GM21717 (cell line): ENCODE measurements at regions not wholly inside any gene's neighbourhood (a gene's known extent, or its start where the extent isn't known, plus 50 kb on each side); places are given as distances from the start of the nearest gene placed in this dataset.

ENCODE experiments used
- ATAC-seq: cut with Tn5 transposase; IDR thresholded peaks from one replicate; pipeline ENCODE4 v1.9.1; 2021; ENCODE audit warnings: mild to moderate bottlenecking, moderate library complexity; ENCODE audit not compliant: unreplicated experiment

GRCh38 chr22:46087816-46088277 is 62.5 kb upstream of the PPARA start:
- no peak for ATAC-seq

- no peak for ATAC-seq
Observed at GRCh38 chr22:46088541-46089311, 61.6 kb upstream of the PPARA start.

DNA sequence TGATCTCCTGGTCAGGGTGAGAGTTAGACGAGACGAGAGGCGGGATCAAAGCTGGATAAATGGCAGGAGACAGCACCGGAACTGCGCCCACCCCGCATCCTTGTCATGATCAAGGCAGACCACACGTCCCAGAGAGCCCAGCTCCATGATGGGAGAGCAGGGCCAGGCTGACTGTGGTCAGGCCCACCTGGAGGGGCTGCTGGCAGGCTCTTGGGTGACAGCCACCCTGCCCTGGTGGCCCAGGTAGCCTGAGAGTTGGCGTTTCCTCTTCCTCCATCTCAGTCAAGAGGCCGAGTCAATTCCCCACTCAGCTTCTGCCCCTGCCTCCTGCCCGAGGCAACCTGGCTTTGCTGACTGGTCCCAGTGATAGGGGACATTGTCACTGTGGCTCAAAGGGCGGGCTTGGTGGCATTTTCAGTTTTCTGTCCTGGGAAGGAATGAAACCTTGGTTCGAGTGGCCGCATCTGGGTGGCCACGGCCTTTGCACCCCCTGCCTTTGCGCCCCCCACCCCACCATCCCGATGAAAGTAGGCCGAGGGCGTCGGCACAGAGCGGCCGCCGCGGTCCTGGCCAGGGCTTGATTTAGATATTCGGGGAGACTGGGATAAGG is 60.8 kb upstream of the PPARA start:
- ATAC-seq: no peak

DNA sequence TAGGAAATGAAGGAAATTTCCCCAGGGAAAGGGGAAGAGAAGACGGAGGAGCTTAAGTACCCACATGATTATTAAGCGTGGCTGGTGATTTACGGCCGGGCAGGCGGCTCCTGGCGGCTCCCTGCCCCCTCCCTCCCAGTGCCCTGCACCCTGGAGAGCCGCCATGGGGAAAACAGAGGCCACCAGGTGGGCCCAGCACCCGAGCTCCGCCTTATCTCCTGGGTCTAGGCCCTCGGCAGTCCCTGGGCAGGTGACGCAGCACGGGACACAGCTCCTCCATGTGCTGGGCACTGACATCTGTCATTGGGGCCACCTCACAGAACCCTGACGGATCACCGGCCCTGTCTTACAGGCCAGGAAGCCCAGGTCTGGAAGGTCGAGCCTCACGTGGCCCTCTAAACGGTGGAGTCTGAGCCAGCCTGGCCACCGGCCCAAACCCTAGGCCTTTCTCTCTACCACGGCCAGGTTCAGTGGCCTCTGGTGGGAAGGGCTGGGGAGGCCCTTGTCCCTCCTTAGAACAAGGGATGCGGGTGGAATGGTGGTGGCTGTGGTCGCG is 60.2 kb upstream of the PPARA start:
- no peak for ATAC-seq

DNA sequence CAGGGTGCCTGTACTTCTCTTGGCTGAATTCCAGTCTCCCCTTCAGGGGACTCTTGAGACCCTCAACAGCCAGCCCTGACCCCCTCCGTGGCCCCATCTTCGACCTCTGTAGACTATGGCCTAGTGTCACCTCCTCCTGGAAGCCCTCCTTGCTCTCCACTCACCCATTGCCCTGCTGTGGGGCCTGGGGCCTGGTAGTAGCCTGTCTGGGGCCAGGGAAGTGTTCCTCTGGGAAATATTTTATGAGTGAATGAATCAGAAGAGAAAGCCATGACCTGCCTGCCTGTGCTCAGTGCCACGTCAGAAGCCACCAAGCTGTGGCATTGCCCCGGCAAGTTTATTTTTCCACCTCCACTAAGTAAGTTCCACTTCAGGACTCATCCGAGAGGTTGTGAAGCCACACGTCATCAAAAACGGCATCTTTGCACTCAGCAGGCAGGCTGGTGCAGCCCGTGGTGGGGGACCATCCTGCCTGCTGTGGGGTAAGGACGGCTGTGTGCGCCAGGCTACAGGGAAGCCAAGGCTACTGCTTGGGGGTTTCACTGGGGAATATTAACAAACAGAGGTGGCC is 59.6 kb upstream of the PPARA start:
- ATAC-seq: no peak

DNA sequence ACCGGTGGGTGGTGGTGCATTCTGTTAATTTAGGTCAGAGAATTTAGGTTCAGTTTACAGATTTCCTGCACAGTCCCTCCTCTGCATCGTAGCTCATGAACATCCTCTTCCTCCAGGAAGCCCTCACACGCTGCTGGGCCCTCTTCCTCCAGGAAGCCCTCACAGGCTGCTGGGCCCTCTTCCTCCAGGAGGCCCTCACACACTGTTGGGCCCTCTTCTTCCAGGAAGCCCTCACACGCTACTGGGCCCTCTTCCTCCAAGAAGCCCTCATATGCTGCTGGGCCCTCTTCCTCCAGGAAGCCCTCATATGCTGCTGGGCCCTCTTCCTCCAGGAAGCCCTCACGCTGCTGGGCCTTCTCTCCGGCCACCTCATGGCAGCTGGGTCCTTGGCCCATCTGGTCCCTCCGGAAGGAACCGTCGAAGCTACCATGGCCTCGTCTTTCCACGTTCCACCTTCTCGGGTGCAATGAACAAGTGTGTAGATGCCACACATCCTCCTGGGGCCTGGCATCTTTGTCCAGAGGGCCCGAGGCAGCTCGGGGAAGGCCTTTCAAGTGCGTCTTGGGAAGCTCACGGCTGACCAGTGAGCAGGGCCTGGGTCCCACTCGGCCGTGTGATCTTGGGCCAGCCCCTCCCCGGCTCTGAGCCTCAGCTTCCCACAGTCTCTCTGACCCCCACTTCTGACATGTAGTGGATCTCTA is 58.9 kb upstream of the PPARA start:
- no peak for ATAC-seq

DNA sequence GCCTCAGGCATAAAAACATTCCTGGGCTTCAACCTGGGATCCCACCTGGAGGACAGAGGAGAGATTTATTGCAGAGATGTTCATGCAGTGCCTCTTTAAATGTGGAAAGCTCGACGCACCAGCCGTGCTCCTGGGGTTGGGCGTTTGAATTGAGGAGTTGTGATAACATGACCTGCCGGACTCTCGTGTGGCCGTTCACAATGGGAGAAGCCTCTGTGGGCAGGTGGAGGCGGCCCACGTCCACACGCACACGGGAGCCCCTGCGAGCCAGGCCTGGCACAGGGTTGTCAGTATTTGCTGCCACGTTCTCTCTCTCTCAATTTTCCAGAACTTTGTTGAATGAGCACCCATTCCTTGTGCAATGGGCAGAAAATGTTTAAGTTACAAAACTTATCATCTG is 58.3 kb upstream of the PPARA start:
- ATAC-seq: no peak

GRCh38 chr22:46092670-46093410 is 57.5 kb upstream of the PPARA start:
- ATAC-seq: no peak

DNA sequence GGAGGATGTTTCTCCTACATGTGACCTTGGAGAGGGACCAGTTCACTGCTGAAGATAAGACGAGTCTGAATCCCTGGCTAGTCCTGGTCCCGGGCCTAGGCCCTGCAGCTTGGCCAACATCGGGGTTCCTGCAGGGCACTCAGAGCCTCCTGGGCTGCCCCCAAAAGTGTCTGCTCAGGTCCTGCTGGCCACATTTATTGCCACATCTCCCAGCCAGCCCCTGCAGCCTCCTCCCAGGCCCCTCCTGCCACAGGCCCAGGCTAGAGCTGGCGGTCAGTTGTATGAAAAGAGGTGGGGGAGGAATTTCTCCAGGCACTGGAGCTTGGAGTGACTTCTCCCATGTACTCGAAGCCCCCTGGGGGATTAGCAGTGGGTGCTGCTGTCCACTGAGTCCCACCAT is 56.5 kb upstream of the PPARA start:
- ATAC-seq: no peak

GRCh38 chr22:46094676-46095075 is 55.6 kb upstream of the PPARA start:
- no peak for ATAC-seq

GRCh38 chr22:46096051-46096450 is 54.3 kb upstream of the PPARA start:
- no peak for ATAC-seq

DNA sequence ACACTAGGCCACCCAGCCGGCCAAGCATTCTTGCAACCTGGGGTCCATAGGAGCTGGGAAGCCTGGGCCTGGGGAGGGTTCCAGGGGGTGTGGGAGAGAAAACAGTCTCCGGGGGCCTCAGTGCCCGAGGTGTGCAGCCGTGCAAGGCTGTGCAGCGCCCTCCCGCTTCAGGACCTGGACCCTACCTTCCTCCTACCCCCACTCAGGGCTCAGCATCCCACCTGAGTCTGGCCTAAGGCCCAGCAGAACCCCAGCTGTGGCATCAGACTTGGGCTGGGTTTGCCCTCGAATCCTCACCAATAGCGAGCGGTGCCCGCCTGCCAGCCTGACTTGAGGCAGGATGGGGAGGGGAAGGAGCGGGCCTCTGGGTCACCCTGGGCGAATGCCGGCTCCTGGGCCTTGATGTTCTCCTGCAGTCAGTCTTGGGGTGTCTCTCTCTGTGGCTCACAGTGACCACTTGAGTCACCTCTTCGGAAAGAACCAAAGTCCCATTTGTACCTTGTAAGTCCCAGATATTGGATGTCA is 53.6 kb upstream of the PPARA start:
- ATAC-seq: no peak

DNA sequence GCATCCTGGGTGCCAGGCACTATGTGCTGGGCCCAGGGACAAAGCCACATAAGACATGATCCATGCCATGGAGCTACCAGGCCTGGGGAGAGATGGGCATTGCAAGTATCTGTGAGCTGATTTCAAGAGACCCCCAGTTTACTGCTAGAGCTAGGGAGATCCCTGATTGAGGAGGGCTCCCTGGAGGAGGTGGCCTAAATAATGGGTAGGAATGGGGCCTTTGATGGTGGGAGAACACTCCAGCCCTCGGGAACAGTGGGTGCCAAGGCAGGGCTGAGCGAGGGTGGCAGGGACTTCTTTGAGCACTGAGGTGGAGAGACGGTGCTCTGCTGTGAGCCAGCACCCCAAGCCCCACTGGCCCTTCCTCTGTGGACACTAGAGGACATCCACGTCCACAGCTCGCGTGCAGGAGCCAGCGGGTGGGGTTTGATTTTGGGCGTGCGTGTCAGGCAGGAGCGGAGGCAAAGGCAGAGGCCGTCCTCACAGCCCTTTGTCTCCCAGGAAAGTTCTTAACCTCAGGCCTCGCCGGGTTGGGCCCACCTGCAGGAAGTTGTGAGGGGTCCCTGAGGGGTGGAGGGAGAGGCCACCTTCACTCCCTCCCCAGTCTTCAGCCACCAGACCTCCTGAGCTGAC is 52.9 kb upstream of the PPARA start:
- ATAC-seq: no peak

GRCh38 chr22:46098525-46099475 is 51.5 kb upstream of the PPARA start:
- no peak for ATAC-seq

DNA sequence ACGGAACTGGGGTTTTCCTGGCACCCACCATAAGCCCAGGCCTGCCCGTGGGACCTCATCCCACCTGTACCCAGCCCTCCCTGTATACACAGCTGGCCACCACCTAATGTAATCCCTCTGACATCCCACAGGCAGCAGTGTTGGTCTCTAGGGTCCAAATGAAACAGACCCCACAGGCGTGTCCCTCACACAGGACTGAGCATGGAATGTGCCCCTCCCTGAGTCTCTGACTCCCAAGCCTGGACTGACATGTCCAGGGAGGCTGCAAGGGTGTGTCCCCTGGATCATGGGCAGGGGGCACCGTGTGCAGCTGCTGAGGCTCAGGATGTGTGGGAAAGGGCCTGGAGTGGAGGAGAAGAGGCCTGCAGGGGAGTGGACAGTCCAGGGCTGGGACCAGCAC is 50.6 kb upstream of the PPARA start:
- no peak for ATAC-seq

- ATAC-seq: no peak
Observed at GRCh38 chr22:46100401-46101105, 49.8 kb upstream of the PPARA start.
